ENCODE measurements at regions not wholly inside any gene's neighbourhood (a gene's known extent, or its start where the extent isn't known, plus 50 kb on each side); places are given as distances from the start of the nearest gene placed in this dataset.

GRCh38 chr22:47380692-47381091, 618.2 kb downstream of the TBC1D22A start:
- Histone ChIP-seq H3K27me3 (replicated peaks in 1 of 7) (peaks cover 0 to 8% (median 0%) of the 10 kb centered on the region in 7 donors), H3K4me3 (no peak overlapping the region), H3K27ac (no peak overlapping the region), H3K9me3 (no peaks in the 10 kb centered on the region), H3K36me3 (no peaks in the 10 kb centered on the region), H3K4me1 (no peaks in the 10 kb centered on the region)
- TF ChIP-seq POLR2AphosphoS5 (IDR thresholded peaks at IDR 0.05), result no peak
- TF ChIP-seq POLR2A (IDR thresholded peaks at IDR 0.05), result no peak
- TF ChIP-seq CTCF (IDR thresholded peaks at IDR 0.05 in 8 of 11, conservative IDR thresholded peaks at IDR 0.05 in 3 of 11), result no peak
- 81 to 92% (median 88%) methylated on average over 5 of the region's 5 CpGs for WGBS, 5 donors
- intact Hi-C loops (cut with DNase I; ENCODE audit: low total_unique reads), result no loop called here
- DNase-seq, result peak; percentile 52

- no peak overlapping the region for H3K27ac ChIP-seq
- no peak overlapping the region for H3K4me3 ChIP-seq
- TF ChIP-seq CTCF (IDR thresholded peaks at IDR 0.05 in 8 of 11, conservative IDR thresholded peaks at IDR 0.05 in 3 of 11), result no peak
- TF ChIP-seq POLR2A (IDR thresholded peaks at IDR 0.05), result no peak
- no peak for TF ChIP-seq POLR2AphosphoS5 (IDR thresholded peaks at IDR 0.05)
- no peaks in the 10 kb centered on the region for H3K9me3 ChIP-seq
- H3K36me3 ChIP-seq, result no peaks in the 10 kb centered on the region
- intact Hi-C loops (cut with DNase I; ENCODE audit: low total_unique reads), result no loop called here
- 69 to 96% (median 91%) methylated on average over 5 to 35 of the region's 37 CpGs for WGBS, 5 donors
- no peak for DNase-seq
- H3K27me3 ChIP-seq (replicated peaks in 1 of 7), result peaks cover 0 to 13% (median 0%) of the 10 kb centered on the region in 7 donors
- H3K4me1 ChIP-seq, result no peaks in the 10 kb centered on the region
Measured at GRCh38 chr22:47379037-47379436, 616.6 kb downstream of the TBC1D22A start.

- H3K4me1 ChIP-seq, result no peaks in the 10 kb centered on the region
- no peak overlapping the region for H3K4me3 ChIP-seq
- no peak for DNase-seq
- H3K27me3 ChIP-seq (replicated peaks in 1 of 7), result peaks cover 0 to 19% (median 0%) of the 10 kb centered on the region in 7 donors
- no peaks in the 10 kb centered on the region for H3K36me3 ChIP-seq
- H3K27ac ChIP-seq, result no peak overlapping the region
- H3K9me3 ChIP-seq, result no peaks in the 10 kb centered on the region
- intact Hi-C loops (cut with DNase I; ENCODE audit: low total_unique reads), result no loop called here
- WGBS, 5 donors, result 71 to 87% (median 80%) methylated on average over 5 of the region's 5 CpGs
- no peak for TF ChIP-seq POLR2A (IDR thresholded peaks at IDR 0.05)
- no peak for TF ChIP-seq POLR2AphosphoS5 (IDR thresholded peaks at IDR 0.05)
- no peak for TF ChIP-seq CTCF (IDR thresholded peaks at IDR 0.05 in 8 of 11, conservative IDR thresholded peaks at IDR 0.05 in 3 of 11)
Measured at GRCh38 chr22:47377926-47378560, 615.6 kb downstream of the TBC1D22A start.

- intact Hi-C loops (cut with DNase I; ENCODE audit: low total_unique reads), result no loop called here
- H3K4me1 ChIP-seq, result no peaks in the 10 kb centered on the region
Measured at GRCh38 chr22:47376901-47377505, 614.6 kb downstream of the TBC1D22A start.

More at GRCh38 chr22:47376901-47377505, 614.6 kb downstream of the TBC1D22A start:
- no peaks in the 10 kb centered on the region for H3K36me3 ChIP-seq
- DNase-seq, result peak; percentile 46
- H3K27ac ChIP-seq, result no peak overlapping the region
- no peaks in the 10 kb centered on the region for H3K9me3 ChIP-seq
- WGBS, 5 donors, result 71 to 82% (median 73%) methylated on average over 11 of the region's 11 CpGs
- H3K4me3 ChIP-seq, result no peak overlapping the region
- no peak for TF ChIP-seq POLR2AphosphoS5 (IDR thresholded peaks at IDR 0.05)
- TF ChIP-seq POLR2A (IDR thresholded peaks at IDR 0.05), result no peak
- no peak for TF ChIP-seq CTCF (IDR thresholded peaks at IDR 0.05 in 8 of 11, conservative IDR thresholded peaks at IDR 0.05 in 3 of 11)
- peaks cover 0 to 23% (median 0%) of the 10 kb centered on the region in 7 donors for H3K27me3 ChIP-seq (replicated peaks in 1 of 7)

Measured in spleen (tissue), 11 donors.